DMS 273 (cell line): ENCODE measurements at regions not wholly inside any gene's neighbourhood (a gene's known extent, or its start where the extent isn't known, plus 50 kb on each side); places are given as distances from the start of the nearest gene placed in this dataset.
"Not testable (repeated sequence)": the region's sequence is repeated elsewhere in the genome, so short reads cannot be mapped to it uniquely, and the experiment has no call there.

Experiments used
- DNase-seq: peaks from one replicate; lab custom pipeline; 2025; ENCODE audit not compliant: unreplicated experiment; lab: John Stamatoyannopoulos, UW

DNA sequence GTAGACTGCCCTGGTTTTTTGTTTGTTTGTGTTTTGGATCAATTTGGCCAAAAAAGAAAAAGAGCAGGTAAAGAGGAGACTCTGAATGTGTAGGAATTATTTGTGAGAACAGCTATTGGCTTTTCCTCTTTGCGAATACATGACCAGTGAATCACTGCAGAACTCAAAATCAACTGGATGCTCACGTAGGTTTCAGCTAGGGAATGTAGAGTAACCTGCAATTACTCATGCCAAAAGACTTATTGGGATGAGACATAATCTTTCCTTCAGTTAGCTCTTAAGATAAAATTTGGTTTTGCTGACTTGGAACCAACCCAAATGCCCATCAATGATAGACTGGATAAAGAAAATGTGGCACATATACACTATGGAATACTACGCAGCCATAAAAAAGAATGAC, 348.0 kb downstream of the NPR3 start:
- DNase-seq, result no peak

DNA sequence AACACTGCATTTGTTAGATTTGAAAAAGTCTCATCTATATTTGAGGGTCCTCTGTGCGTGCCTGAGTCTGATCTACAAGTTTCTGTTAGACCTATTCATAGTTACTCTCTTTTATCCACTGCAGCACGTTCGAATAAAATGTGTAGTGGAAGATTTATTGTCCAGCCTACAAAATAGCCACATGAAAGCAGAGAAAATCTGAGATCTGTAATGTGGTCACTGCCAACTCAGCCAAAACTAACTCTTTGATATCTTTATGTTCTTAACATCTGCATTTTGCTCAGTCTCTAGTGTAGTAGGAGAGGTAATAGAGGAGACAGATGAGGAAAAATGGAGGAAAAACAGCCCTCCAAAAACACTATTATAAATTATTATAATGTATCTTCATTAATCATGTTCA, 354.0 kb downstream of the NPR3 start:
- no peak for DNase-seq

DNA sequence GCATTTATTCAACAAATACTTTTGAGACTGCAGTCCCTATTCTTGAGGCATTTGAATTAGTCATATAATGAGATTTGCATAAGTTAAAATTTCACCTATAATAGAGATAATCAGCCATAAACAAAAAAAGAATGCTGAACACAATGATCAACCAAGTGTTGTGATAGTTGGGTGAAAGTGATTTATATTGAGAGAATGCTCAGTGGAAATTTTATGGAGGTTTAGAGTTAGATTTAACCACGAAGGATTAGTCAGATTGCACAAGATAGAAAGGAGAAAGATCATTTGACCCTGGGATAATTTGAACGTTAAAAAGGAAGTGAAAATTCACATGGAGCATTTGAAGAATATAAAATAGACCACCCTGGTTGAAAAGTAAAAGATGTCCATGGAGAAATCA, 356.2 kb downstream of the NPR3 start:
- no peak for DNase-seq

DNA sequence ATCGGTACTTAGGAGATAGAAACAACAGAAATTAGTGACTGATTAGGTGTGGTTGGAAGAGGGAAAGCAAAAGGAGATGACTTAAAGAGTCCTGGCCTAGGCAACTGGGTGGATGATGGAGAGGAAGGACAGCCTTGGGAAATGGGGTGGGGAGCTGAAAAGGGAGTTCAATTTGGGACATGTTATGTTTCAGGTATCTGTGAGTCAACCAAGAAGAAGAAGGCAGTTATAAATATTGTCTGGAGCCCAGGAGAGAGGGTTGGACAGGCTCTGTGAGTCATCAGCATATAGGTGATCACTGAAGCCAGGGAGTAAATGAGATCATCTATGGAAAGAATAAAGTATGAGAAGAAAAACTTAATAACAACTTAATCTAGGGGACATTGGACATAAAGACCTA, 357.7 kb downstream of the NPR3 start:
- DNase-seq, result no peak

DNA sequence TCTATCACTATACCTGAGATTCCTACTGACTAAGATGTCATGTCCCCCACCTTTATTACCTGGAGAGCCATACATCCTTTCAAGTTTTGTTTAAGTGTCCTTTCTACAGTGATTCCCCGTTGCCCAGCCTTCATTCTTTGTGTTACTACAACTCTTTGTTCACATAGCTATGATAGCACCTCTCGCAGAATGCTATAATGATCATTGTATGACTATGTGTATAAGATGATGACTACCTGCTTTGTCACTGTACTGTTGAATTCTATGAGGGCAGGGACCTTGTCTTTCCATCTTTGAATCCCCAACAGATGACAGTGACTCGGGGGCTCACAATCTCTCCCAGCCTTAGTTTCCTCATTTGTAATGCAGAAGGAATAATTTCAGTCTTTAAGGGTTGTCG, 361.2 kb downstream of the NPR3 start:
- DNase-seq, result no peak

DNA sequence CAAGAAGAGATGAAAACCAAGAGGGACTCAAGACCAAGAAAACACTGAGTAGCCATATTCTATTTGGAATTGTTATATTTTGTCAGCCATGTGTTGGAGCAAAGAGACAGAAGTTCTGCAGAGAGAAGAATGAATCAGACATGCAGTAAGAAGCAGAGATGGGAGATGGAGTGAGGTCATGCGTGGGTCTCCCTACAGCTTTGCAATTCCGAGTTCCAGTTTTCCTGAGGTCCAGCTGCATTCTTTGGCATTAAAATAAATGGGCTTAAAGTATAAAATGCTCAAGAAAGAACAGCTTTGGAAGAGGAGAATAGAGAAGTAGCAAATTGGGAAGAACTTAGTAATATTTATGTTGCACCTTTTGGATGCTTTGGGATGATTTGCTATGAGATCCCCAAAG, 361.6 kb downstream of the NPR3 start:
- DNase-seq, result no peak

DNA sequence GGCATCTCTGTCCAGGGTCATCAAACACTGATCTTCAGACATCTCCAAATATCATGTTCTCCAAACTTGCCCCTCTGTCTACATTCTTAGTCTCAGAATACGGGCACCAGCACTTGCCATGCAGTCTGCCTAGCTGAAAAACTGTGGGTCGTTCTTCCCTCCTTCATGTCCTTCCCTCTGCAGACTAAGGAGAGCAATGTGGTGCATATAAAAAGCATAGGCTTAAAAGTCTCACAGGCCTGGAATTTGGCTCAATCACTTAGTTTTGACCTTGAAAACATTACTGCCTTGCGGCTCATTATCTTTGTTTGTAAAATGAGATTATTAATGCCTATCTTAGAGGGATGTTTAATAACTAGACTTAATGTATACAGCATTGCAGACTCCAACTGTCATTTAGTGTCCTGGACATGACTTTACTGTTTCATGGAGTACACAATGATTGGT, 362.8 kb downstream of the NPR3 start:
- DNase-seq, result no peak

DNA sequence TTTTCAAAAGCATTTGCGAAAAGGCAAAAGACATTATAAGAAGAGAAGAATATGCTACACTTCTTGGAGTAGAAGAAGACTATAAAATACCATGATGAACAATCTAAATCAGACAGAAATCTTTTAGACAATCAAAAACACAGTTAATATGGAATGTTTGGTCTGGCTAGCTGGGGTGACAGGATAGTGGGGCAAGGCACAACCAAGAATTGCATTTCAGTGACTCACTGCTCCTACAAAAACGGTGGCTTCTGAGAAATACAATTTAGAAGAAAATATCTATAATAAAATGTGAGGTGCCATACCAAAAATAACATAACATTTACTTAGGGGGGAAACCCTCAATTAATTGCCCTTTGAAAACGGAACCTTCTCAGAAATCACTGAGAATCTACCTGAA, 363.4 kb downstream of the NPR3 start:
- DNase-seq, result no peak

DNA sequence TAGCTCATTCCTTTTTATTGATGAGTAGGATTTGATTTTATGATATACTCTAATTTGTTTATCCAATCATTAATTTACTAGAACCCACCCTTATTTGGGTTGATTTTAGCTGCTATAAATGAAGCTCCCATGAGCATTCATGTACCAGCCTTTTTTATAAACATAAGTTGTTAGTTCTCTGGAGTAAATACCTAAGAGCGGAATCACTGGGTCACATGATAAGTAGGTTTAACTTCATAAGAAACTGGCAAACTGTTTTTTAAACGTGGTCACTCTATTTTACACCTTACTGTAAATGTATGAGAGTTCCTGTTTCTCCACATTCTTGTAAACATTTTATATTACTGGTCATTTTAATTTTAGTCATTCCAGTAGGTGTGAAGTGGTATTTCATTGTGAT, 364.6 kb downstream of the NPR3 start:
- no peak for DNase-seq

DNA sequence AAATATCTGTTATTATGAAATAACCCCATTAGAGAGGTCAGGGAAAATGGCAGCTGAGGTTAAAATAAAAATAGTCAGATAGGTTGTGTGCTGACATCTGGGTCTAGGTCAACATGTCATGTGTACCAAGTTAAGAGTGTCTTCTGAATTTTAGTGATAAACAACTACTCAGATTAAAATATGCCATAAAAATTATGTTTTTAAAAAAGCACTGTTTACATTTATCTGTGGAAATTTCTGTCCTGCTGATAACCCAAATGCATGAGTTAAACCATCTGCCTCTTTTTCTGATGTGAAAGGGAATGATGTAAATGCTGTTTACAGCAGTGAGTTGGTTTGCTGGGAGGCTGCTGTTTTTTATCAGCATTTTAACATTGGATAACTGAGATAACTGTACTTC, 361.2 kb upstream of the TARS1 start:
- DNase-seq, result no peak

DNA sequence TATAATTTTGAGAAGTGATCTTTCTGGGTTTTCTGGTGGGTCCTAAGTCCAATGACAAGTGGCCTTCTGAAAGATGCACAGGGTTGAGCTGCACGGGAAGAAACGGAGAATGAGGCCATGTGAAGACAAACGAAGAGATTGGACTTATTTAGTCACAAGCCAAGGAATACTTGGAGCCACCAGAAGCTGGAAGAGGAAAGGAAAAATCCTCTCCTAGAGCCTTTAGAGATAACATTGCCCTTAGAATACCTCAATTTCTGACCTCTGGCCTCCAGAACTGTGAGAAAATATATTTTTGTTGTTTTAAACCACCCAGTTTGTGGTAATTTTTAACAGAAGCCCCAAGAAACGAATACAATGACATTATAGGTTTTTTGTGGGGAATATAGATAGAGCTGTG, 360.5 kb upstream of the TARS1 start:
- no peak for DNase-seq

DNA sequence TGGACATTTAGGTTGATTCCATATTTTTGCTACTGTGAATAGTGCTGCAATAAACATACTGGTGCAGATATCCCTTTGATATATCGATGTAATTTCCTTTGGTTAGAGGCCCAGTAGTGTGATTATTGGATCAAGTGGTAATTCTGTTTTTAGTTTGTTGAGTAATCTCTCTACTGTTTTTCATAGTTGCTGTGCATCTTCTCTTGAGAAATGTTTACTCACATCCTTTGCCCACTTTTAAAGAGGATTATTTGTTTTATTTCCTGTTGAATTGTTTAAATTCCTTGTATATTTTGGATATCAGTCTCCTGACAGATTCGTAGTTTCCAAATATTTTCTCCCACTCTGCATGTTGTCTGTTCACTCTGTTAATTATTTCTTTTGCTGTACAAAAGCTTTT, 352.6 kb upstream of the TARS1 start:
- no peak for DNase-seq

DNA sequence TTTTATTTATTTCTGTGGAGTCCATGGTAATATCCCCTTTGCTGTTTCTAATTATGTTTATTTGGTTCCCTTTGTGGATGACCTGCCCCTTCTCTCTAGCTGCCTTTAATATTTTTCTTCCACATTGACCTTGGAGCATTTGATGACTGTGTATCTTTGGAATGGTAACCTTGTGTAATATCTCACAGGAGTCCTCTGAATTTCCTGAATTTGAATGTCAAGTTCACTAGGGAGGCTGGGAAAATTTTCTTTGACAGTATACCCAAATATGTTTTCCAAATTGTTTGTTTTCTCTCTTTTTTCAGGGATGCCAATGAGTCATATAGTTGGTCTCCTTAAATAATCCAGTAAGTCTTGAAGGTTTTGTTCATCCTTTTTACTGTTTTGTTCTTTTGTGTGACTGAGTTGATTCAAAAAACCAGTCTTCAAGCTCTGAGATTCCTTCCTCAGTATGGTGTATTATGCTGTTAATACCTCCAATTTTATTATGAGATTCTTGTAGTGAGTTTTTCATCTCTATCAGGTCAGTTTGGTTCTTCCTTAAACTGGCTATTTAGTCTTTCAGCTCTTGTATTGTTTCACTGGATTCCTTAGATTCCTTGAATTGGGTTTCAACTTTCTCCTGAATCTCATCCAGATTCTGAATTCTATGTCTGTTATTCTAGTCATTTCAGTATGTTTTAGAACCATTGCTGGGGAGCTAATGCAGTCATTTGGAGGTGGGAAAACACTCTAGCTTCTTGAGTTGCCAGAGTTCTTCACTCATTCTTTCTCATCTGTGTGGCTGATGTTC, 349.0 kb upstream of the TARS1 start:
- DNase-seq, result no peak

DNA sequence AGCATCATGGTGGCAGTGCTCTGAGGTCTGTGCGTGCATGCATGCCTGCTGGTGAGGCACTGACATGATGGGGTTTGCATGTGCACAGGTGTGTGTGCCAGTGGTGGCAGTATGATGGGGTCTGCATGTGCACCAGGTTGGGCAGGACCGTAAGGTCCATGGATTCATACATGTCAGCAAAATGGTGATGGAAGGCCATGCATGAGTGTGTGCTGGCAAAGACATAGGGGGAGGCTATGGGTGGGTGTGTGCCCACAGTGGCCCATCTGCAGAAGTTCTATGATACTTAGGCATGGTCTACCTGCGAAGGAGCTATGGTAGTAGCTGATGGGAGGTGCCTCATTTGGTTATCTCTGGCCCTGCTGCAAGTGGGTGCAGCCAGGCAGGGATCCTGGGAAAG, 348.0 kb upstream of the TARS1 start:
- DNase-seq, result no peak

DNA sequence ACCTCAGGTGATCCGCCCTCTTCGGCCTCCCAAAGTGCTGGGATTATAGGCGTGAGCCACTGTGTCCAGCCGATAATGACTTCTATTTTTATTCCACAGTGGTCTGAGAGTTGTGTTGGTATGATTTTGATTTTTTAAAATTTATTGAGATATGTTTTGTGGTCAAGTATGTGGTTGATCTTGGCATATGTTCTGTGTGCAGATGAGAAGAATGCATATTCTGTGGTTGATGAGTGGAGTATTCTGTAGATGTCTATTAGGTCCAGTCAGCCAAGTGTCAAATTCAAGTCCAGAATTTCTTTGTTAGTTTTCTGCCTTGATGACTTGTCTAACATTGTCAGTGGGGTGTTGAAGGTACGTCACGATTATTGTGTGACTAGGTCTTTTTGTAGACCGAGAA, 338.2 kb upstream of the TARS1 start:
- DNase-seq, result no peak

DNA sequence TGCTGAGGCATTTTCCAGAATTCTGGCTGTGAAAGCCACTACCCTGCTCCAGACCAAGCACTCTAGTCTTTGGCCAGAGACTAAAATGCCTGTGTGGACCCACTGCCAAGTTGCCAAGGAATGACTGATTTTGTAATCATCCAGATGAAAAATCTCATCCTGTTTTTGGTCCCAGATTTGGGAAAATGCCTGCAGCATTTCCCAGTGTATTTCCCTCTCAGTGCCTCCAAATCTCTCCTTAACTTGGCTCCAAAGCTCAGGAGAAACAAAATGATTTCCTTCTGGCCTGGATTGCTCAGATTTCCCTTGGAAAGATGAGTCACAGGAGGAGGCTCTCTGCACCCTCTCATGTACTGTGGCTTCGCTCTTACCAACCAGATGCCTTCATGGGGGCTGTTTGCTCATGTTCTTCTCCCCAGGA, 335.2 kb upstream of the TARS1 start:
- DNase-seq, result no peak

DNA sequence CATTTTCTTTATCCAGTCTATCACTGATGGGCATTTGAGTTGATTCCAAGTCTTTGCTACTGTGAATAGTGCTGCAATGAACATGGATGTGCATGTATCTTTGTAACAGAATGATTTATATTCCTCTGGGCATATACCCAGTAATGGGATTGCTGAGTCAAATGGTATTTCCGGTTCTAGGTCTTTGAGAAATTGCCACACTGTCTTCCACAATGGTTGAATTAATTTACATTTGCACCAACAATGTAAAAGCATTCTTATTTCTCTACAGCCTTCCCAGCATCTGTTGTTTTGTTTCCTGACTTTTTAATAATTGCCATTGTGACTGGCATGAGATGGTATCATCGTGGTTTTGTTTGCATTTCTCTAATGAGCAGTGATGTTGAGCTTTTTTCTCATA, 330.3 kb upstream of the TARS1 start:
- DNase-seq, result not testable (repeated sequence)

DNA sequence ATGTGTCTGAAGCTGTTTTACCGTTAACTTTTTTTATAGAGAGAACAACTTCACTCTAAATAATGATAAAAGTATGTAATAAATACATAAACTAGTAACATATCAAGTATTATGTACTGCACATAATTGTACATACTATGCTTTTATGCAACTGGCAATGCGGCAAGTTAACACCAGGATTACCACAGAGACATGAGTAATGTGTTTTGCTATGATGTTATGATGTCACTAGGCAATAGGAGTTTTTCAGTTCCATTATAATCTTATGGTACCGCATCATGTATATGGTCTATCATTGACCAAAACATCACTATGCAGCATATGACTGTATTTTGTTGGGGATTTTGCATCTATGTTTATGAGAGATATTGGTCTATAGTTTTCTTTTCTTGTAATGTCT, 326.4 kb upstream of the TARS1 start:
- DNase-seq, result no peak

DNA sequence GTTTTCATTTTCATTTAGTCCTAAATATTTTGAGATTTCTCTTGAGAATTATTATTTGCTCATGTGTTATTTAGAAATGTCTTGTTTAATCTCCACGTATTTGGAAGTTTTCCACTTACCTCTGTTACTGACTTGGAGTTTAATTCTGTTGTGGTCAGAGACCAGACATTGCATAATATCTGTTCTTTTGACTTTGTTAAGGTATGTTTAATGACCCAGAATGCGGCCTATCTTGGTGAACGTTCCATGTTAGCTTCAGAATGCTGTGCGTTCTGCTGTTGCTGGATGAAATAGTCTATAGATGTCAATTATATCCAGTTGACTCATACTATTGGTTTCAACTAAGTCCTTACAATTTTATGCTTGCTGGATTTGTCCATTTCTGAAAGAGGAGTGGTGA, 325.3 kb upstream of the TARS1 start:
- DNase-seq, result no peak

DNA sequence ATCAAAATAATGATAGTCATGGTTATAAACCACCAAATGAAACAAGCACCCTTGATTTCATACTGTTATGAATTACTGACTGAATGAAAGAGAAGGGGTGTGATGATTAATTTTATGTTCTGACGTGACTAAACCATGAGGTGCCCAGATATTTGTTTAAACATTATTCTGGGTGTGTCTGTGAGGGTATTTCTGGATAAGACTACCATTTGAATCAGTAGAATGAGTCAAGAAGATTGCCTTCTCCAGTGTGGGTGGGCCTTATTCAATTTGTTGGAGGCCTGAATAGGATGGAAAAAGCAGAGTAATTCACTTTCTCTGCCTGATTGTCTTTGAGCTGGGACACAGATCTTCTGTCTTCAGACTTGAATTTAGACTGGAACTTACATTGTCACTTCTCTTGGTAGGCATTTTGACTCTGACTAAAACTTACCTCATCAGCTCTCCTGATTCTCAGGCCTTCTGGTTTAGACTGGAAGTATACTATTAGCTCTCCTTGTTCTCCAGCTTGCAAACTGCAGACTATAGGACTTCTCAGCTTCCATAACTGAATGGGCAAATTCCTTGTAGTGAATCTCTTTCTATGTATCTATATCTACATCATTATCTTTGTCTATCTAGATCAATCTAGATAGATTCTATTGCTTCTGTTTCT, 321.9 kb upstream of the TARS1 start:
- no peak for DNase-seq

DNA sequence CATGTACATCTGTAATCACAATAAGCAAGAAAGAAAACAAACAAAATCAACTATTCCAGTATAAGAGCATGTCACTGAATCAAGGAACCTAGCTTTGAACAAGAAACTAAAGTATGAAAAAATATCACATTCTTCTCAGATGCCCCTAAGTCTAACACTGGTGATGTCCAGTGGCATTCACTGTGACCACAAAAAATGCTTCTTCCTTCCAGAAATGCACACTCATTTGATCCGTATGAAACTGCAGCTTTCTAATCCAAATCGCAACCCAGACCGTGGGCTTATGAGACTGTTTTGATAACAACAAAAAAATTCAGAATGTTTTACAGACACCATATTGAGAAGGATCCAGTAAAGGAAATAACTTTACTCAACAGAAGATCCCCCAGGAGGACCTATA, 320.1 kb upstream of the TARS1 start:
- DNase-seq, result no peak

DNA sequence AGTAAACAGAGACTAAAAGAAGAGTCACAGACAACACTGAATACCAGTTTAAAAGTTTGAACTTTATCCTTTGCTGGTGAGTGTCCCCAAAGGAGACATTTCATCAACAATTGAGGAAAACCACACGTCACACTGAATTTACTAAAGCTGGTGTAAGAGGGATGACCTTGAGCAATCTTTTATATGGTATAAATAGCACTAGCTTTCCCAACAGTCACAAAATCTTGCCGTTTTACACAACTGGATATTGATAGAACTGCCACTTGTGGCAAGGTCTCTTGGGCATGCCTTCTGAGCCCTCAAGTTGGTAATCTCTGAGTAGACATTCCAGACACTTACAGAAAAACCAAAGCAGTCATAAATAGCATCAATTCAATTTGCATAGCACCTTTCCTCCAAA, 311.5 kb upstream of the TARS1 start:
- no peak for DNase-seq

DNA sequence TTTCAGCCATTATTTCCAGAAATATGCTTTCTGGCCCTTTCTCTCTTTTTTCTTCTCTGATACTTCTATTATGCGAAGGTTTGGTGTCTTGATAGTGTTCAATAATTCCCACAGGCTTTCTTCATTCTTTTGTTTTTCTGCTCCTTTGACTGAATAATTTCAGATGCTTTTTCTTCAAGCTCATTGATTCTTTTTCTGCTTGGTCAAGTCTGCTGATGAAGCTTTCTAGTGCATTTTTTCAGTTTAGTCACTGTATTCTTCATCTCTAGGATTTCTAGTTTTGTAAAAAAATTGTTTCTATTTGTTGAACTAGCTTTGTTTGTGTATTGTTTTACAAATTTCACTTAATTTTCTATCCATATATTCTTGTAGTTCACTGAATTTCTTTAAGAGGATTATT, 304.0 kb upstream of the TARS1 start:
- no peak for DNase-seq
